ENCODE measurements at regions not wholly inside any gene's neighbourhood (a gene's known extent, or its start where the extent isn't known, plus 50 kb on each side); places are given as distances from the start of the nearest gene placed in this dataset.
A peak's percentile ranks its signal among the peaks of the same experiment; 100 is the strongest.

DNA sequence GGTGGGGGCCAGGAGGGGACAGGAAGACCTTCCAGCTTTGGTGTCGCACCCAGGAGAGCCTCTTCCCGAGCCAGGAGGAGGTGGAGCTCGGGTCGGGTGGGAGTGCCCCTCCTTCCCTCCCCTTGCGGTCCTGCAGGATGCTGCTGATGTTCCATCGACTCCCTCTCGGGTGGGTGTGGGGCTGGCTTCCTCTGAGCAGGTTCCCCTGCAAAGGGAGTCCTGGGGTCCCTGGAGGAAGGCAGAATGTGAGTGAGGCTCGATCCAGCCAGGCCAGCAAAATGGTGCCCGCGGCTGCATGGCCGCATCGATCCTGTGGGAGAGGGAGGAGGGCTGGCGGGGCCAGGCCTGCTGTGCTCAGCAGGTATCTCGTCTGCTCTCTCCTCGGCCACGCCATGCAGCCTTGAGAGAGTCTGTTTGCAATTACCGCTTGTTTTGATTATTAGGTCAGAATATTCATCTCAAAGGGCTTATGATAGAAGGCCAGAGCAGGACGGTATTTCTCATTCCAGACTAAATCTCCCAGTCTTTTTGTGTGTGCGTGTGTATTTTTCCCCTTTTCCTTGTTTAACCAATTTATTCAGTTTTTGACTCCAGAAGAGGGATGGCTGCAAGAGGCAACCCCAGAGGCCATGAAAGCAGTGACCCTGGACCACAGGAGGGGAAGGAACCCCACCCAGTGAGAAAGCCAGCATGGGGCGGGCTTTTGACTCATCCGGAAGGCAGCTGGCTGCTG is 137.3 kb upstream of the ZMIZ1 start:
- H3K36me3 ChIP-seq, result no peaks in the 10 kb centered on the region
- H3K27ac ChIP-seq, result peak overlapping the region in 1 of 4 donors; percentile 31
- no peaks in the 10 kb centered on the region for H3K27me3 ChIP-seq
- TF ChIP-seq, protein P1, sequence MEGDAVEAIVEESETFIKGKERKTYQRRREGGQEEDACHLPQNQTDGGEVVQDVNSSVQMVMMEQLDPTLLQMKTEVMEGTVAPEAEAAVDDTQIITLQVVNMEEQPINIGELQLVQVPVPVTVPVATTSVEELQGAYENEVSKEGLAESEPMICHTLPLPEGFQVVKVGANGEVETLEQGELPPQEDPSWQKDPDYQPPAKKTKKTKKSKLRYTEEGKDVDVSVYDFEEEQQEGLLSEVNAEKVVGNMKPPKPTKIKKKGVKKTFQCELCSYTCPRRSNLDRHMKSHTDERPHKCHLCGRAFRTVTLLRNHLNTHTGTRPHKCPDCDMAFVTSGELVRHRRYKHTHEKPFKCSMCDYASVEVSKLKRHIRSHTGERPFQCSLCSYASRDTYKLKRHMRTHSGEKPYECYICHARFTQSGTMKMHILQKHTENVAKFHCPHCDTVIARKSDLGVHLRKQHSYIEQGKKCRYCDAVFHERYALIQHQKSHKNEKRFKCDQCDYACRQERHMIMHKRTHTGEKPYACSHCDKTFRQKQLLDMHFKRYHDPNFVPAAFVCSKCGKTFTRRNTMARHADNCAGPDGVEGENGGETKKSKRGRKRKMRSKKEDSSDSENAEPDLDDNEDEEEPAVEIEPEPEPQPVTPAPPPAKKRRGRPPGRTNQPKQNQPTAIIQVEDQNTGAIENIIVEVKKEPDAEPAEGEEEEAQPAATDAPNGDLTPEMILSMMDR (IDR thresholded peaks at IDR 0.05), result no peak
- TF ChIP-seq EP300 (IDR thresholded peaks at IDR 0.05), result no peak
- no peak for TF ChIP-seq POLR2A (IDR thresholded peaks at IDR 0.05)
- no peak for TF ChIP-seq POLR2AphosphoS5 (IDR thresholded peaks at IDR 0.05)
- peak in 1 of 2 donors; percentile 63 for DNase-seq
- no peak overlapping the region for H3K4me3 ChIP-seq
- WGBS, 2 donors, result 71 to 84% methylated on average over 13 to 18 of the region's 21 CpGs
- H3K9me3 ChIP-seq, result no peaks in the 10 kb centered on the region
- peak in 1 of 2 donors; percentile 88 for ATAC-seq (ENCODE audit: low FRiP score in 2 of 2)
- peaks cover 9 to 30% (median 23%) of the 10 kb centered on the region in 4 donors for H3K4me1 ChIP-seq

DNA sequence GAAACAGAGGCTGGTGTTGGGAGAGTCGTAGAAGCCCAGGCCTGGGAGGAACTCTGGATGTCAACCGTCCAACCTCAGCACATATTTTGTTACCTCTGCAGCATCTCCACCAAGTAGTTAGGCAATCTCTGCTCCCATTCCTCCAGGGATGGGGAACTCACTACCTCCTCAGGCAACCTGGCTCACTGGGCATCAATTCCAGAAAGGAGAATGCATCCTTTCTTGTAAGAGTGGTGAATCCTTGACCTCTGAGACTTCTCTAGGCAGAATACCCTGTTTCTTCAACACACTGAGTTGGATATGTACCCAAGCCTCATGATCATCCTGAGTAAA is 136.7 kb upstream of the ZMIZ1 start:
- DNase-seq (no peak), ATAC-seq (ENCODE audit: low FRiP score in 2 of 2) (no peak)
- no peaks in the 10 kb centered on the region for H3K9me3 ChIP-seq
- no peak for TF ChIP-seq POLR2AphosphoS5 (IDR thresholded peaks at IDR 0.05)
- no peak for TF ChIP-seq EP300 (IDR thresholded peaks at IDR 0.05)
- TF ChIP-seq POLR2A (IDR thresholded peaks at IDR 0.05), result no peak
- TF ChIP-seq, protein P1 (IDR thresholded peaks at IDR 0.05), result no peak
- H3K27ac ChIP-seq, result peak overlapping the region in 1 of 4 donors; percentile 31
- H3K4me3 ChIP-seq, result no peak overlapping the region
- 68% methylated on average over 2 of the region's 2 CpGs; no CpG with 5 or more reads in 1 of the 2 donors for WGBS, 2 donors
- H3K4me1 ChIP-seq, result peaks cover 14 to 36% (median 28%) of the 10 kb centered on the region in 4 donors
- no peaks in the 10 kb centered on the region for H3K36me3 ChIP-seq
- no peaks in the 10 kb centered on the region for H3K27me3 ChIP-seq

DNA sequence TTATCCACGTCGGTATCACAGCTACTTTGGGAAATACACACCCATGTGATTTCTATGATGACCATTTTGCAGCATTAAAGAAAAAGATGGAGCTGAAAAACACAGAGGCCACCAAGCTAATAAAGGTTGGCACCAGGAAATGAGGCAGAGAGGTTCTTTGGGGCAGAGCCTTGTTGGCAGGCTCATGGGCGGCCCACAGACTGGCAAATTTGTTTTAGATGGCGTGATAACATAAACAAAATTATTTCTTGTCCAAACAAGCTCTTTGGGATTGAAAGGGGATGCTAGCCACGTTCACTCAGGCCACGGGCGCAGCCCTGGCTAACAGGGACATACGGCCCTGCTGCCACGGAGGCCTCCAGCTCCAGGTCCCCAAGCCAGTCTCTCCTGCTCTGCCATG is 135.9 kb upstream of the ZMIZ1 start:
- peaks cover 23 to 44% (median 37%) of the 10 kb centered on the region in 4 donors for H3K4me1 ChIP-seq
- TF ChIP-seq, protein P1 (IDR thresholded peaks at IDR 0.05), result no peak
- TF ChIP-seq EP300 (IDR thresholded peaks at IDR 0.05) (no peak), POLR2A (IDR thresholded peaks at IDR 0.05) (no peak), POLR2AphosphoS5 (IDR thresholded peaks at IDR 0.05) (no peak)
- H3K9me3 ChIP-seq, result no peaks in the 10 kb centered on the region
- no peaks in the 10 kb centered on the region for H3K27me3 ChIP-seq
- 67 to 72% methylated on average over 6 to 9 of the region's 9 CpGs for WGBS, 2 donors
- H3K27ac ChIP-seq, result no peak overlapping the region
- DNase-seq (no peak), ATAC-seq (ENCODE audit: low FRiP score in 2 of 2) (no peak)
- H3K36me3 ChIP-seq, result no peaks in the 10 kb centered on the region
- H3K4me3 ChIP-seq, result no peak overlapping the region

DNA sequence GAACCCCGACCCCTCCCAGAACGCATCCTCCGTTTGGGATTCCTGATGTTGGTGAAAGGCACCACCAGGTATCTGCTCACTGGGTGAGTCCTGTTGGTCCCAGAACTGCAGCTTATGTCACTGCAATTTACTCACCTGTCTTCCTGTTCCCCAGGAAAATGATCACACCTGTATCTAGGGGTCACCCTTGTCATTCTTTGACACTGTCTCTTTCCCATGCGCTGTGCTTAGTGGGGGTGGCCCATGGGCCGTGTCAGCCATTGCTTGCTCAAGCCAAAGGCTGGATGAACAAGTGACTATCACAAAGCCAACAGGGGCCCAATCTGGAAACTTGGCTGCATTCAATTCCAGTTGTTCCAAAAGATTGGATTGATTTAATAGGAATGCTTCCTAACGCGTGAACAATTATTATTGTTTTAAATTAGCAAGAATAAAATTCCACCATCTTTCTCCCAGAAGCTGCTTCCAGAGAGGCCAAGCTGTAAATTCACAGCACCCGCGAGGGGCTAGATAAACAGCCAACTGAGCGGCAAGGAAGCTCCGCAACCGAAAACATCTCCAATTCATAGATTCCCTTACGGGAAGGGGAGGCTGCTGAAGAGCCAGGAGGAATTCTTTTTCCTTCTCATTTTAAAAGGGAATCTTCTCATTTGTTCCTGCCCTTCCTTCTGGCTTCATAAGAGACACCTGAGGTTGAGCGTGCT is 134.8 kb upstream of the ZMIZ1 start:
- 88 to 94% methylated on average over 14 of the region's 14 CpGs for WGBS, 2 donors
- no peak for TF ChIP-seq POLR2AphosphoS5 (IDR thresholded peaks at IDR 0.05)
- TF ChIP-seq, protein P1 (IDR thresholded peaks at IDR 0.05), result no peak
- TF ChIP-seq EP300 (IDR thresholded peaks at IDR 0.05), result no peak
- TF ChIP-seq POLR2A (IDR thresholded peaks at IDR 0.05), result no peak
- no peaks in the 10 kb centered on the region for H3K27me3 ChIP-seq
- no peak for ATAC-seq (ENCODE audit: low FRiP score in 2 of 2)
- no peaks in the 10 kb centered on the region for H3K36me3 ChIP-seq
- peaks cover 30 to 44% (median 42%) of the 10 kb centered on the region in 4 donors for H3K4me1 ChIP-seq
- H3K9me3 ChIP-seq, result no peaks in the 10 kb centered on the region
- DNase-seq, result no peak
- no peak overlapping the region for H3K4me3 ChIP-seq
- H3K27ac ChIP-seq, result peak overlapping the region in 3 of 4 donors; percentile 41 to 92 (median 62)
